B cell (primary cell): ENCODE measurements at regions not wholly inside any gene's neighbourhood (a gene's known extent, or its start where the extent isn't known, plus 50 kb on each side); places are given as distances from the start of the nearest gene placed in this dataset.

Experiments
- ATAC-seq: fragments of 200-7000 bp; cut with Tn5 transposase; one replicate; pipeline ENCODE4 v1.10.0; 2021; ENCODE audit warnings: low read depth, mild to moderate bottlenecking, moderate number of reproducible peaks, moderate library complexity
- CTCF ChIA-PET: fragments of 350-600 bp; sonication (Branson Sonifier 250); formaldehyde crosslinking; loops from one replicate; lab custom pipeline; 2021; ENCODE audit warnings: antibody characterized with exemption, inconsistent platforms; lab: Charles Lee
- POLR2A ChIA-PET: fragments of 350-600 bp; sonication (Branson Sonifier 250); formaldehyde crosslinking; loops from one replicate; lab custom pipeline; 2021; ENCODE audit warnings: antibody characterized with exemption; lab: Charles Lee
- DNase-seq: peaks from one replicate; pipeline ENCODE4 v3.0.0; 2013
- H2AFZ ChIP-seq: 2 replicates; pipeline ENCODE4 v1.6.1; 2012; ENCODE audit warnings: mild to moderate bottlenecking, low read depth, low read length; ENCODE audit not compliant: insufficient read depth, poor library complexity, severe bottlenecking
- H3K27ac ChIP-seq, 2 donors: 1 replicate in 1 of 2; 2 replicates in 1 of 2; pipeline ENCODE4 v1.5.1; 2012 to 2013; ENCODE audit warnings: low read length in 2 of 2, mild to moderate bottlenecking in 2 of 2, moderate library complexity in 1 of 2
- H3K27me3 ChIP-seq, 4 experiments: fragments of 200-600 bp in 1 of 4; sonication (generic) in 1 of 4; replicated peaks in 1 of 4; 1 replicate in 2 of 4; 2 replicates in 2 of 4; pipeline versions ENCODE4 v1.6.1 to v1.7.0; 2013 to 2016; ENCODE audit warnings: low read length in 3 of 4, mild to moderate bottlenecking in 2 of 4, mixed read lengths in 1 of 4, moderate library complexity in 1 of 4; ENCODE audit not compliant: insufficient read depth in 4 of 4, control insufficient read depth in 3 of 4; ENCODE audit errors: control extremely low read depth in 1 of 4
- H3K36me3 ChIP-seq, 2 experiments: replicated peaks in 1 of 2; 1 replicate in 1 of 2; 2 replicates in 1 of 2; pipeline versions ENCODE4 v1.6.1 to v1.7.1; 2013; ENCODE audit warnings: low read length in 1 of 2; ENCODE audit not compliant: insufficient read depth in 2 of 2, control insufficient read depth in 1 of 2; ENCODE audit errors: control extremely low read depth in 1 of 2, extremely low read depth in 1 of 2
- H3K4me1 ChIP-seq, 2 donors: fragments of 200-600 bp in 1 of 2; sonication (generic) in 1 of 2; 1 replicate in 1 of 2; 2 replicates in 1 of 2; pipeline versions ENCODE4 v1.5.1 to v1.6.1; 2013 to 2017; ENCODE audit warnings: low read length in 2 of 2; ENCODE audit not compliant: control insufficient read depth in 2 of 2, insufficient read depth in 2 of 2
- H3K4me2 ChIP-seq: replicated peaks from 2 replicates; pipeline ENCODE3; 2012; ENCODE audit warnings: mild to moderate bottlenecking, low read depth, low read length; ENCODE audit not compliant: poor library complexity, severe bottlenecking
- H3K4me3 ChIP-seq, 5 experiments: fragments of 200-600 bp in 1 of 5; sonication (generic) in 1 of 5; 1 replicate in 3 of 5; 2 replicates in 2 of 5; pipeline versions ENCODE4 v1.5.1 to v1.7.0; 2011 to 2016; ENCODE audit warnings: low read length in 4 of 5, mild to moderate bottlenecking in 4 of 5, low read depth in 2 of 5, control low read depth in 1 of 5, moderate library complexity in 1 of 5; ENCODE audit not compliant: insufficient read depth in 1 of 5; ENCODE audit errors: control extremely low read depth in 1 of 5, extremely low read depth in 1 of 5
- H3K79me2 ChIP-seq: fragments of 200-600 bp; sonication (generic); one replicate; pipeline ENCODE4 v1.6.0; 2016; ENCODE audit warnings: low read length; ENCODE audit not compliant: control insufficient read depth, insufficient read depth
- H3K9ac ChIP-seq: fragments of 200-600 bp; sonication (generic); 2 replicates; pipeline ENCODE4 v1.6.1; 2017; ENCODE audit warnings: mild to moderate bottlenecking, low read length, moderate library complexity
- H3K9me3 ChIP-seq, 3 donors: one replicate each; pipeline versions ENCODE4 v1.6.1 to v1.7.1; 2013; ENCODE audit warnings: low read length in 2 of 3; ENCODE audit not compliant: control insufficient read depth in 2 of 3, insufficient read depth in 1 of 3; ENCODE audit errors: control extremely low read depth in 1 of 3
- H4K20me1 ChIP-seq: 2 replicates; pipeline ENCODE4 v1.6.0; 2012; ENCODE audit warnings: mild to moderate bottlenecking, low read length; ENCODE audit not compliant: insufficient read depth, control insufficient read depth, poor library complexity, severe bottlenecking
- H3K27ac Mint-ChIP-seq: one replicate; pipeline ENCODE4 v1.8.0; 2021; ENCODE audit warnings: mixed read lengths
- H3K27me3 Mint-ChIP-seq: one replicate; pipeline ENCODE4 v1.8.0; 2021; ENCODE audit warnings: mixed read lengths
- H3K4me1 Mint-ChIP-seq: one replicate; pipeline ENCODE4 v1.8.0; 2021; ENCODE audit warnings: mixed read lengths
- H3K4me3 Mint-ChIP-seq: one replicate; pipeline ENCODE4 v1.8.0; 2021; ENCODE audit warnings: mixed read lengths
- H3K9me3 Mint-ChIP-seq: one replicate; pipeline ENCODE4 v1.8.0; 2022; ENCODE audit warnings: mixed read lengths; ENCODE audit not compliant: insufficient read depth
- CTCF ChIP-seq: fragments of 200-600 bp; IDR thresholded peaks from one replicate; pipeline ENCODE4 v1.8.0; 2022; ENCODE audit warnings: antibody characterized with exemption, mild to moderate bottlenecking
- EZH2 ChIP-seq: IDR thresholded peaks from 2 replicates; pipeline ENCODE4 v1.6.1; 2012; ENCODE audit warnings: borderline replicate concordance, low read depth, mild to moderate bottlenecking, moderate library complexity, low read length; ENCODE audit not compliant: insufficient read depth, poor library complexity, severe bottlenecking
- WGBS: methylation state at CpG from one replicate; pipeline ENCODE4 v1.1.5; 2013; ENCODE audit warnings: missing lambda C conversion rate; ENCODE audit not compliant: insufficient coverage; 5-methylcytosine and 5-hydroxymethylcytosine counted together
- intact Hi-C: fragments of 100-400 bp; cut with micrococcal nuclease; formaldehyde crosslinking; loops from one replicate; pipeline ENCODE4 v1.10.0; 2022

DNA sequence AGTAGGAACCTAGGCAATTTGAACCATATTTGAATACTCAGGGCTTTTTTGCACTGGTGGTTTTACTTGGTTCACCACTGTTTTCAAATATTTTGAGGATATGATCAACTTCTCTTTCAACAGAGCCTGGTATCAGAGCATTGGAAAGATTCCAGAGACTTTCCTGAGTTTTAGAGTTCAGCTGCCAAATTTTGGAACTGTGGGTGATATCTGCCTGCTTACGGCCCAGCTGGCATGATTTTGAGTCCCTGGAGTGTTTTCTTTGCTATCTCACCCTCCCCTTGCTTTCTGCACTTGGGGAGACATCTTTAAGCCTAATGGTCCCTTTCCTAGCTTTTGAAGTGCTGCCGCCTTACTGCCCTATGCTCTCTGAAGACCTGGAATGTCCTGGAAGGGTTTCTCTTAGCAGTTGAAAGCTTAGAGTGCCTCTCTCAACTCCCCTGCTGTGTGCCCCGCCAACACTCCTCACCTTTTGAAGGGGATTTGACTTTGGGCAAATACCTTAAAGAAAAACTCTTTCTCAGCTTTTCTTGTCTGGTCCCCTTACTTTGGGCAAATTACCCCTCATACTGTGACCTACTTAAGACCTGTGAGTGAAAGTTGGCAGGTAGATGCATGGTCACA lies 539.1 kb downstream of the MFSD1 start:
- no peak for TF ChIP-seq CTCF
- no peak for TF ChIP-seq EZH2
- Mint-ChIP-seq H3K4me1 (no peaks in the 10 kb centered on the region), H3K27ac (no peak overlapping the region), H3K9me3 (peaks cover 4% of the 10 kb centered on the region), H3K4me3 (no peak overlapping the region), H3K27me3 (no peaks in the 10 kb centered on the region)
- ATAC-seq: no peak
- H3K27me3 ChIP-seq: no peaks in the 10 kb centered on the region
- no peak overlapping the region for H2AFZ ChIP-seq
- H3K4me1 ChIP-seq: no peaks in the 10 kb centered on the region
- H3K27ac ChIP-seq: no peak overlapping the region
- no peak overlapping the region for H3K4me3 ChIP-seq
- no peaks in the 10 kb centered on the region for H4K20me1 ChIP-seq
- intact Hi-C loops: no loop called here
- H3K9me3 ChIP-seq: peaks cover 0 to 4% (median 0%) of the 10 kb centered on the region in 3 donors
- H3K9ac ChIP-seq: no peak overlapping the region
- ChIA-PET CTCF (no interaction called here), POLR2A (no interaction called here)
- no peaks in the 10 kb centered on the region for H3K79me2 ChIP-seq
- no peaks in the 10 kb centered on the region for H3K36me3 ChIP-seq
- no peak overlapping the region for H3K4me2 ChIP-seq
- no peak for DNase-seq
- 86% methylated on average over 2 of the region's 3 CpGs for WGBS

DNA sequence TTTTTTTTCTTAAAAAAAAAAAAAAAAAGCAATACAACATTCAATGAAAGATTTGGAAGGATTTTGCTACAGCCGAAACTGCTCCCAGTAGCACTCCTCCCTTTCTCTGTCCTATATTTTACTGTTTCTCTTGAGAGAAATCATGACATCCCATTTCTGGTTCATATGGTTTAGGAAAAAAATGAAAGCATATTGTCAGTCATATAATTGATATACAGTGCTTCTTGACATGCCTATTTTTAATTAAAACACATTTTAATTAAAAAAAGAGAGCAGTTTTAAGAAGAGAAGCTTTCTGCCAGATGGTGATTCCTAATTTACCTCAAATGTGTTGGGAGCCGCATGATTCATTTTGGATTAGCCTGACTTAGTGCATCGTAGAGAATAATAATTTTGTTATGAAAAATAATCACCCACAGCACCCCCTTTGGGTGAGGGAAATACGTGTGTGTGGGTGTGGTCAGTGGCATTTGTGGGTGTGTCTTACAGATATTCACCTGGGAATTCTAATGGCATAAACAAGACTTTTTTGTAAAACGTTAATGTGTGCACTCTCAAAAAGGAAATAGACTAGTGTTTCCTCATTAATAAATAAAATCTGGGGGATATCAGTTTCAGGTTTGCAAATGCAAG lies 544.5 kb downstream of the MFSD1 start:
- intact Hi-C loops: no loop called here
- no peak for TF ChIP-seq CTCF
- TF ChIP-seq EZH2: no peak
- H3K4me2 ChIP-seq: no peak overlapping the region
- Mint-ChIP-seq H3K27me3 (no peaks in the 10 kb centered on the region), H3K9me3 (peaks cover 2% of the 10 kb centered on the region), H3K4me3 (no peak overlapping the region), H3K4me1 (no peaks in the 10 kb centered on the region), H3K27ac (no peak overlapping the region)
- CTCF ChIA-PET: no interaction called here
- no peaks in the 10 kb centered on the region for H3K4me1 ChIP-seq
- POLR2A ChIA-PET: no interaction called here
- H4K20me1 ChIP-seq: no peaks in the 10 kb centered on the region
- no peaks in the 10 kb centered on the region for H3K36me3 ChIP-seq
- H2AFZ ChIP-seq: no peak overlapping the region
- DNase-seq (no peak), ATAC-seq (no peak)
- H3K79me2 ChIP-seq: no peaks in the 10 kb centered on the region
- no CpG with 5 or more reads among the region's 5 CpGs for WGBS
- no peak overlapping the region for H3K27ac ChIP-seq
- H3K4me3 ChIP-seq: no peak overlapping the region
- no peaks in the 10 kb centered on the region for H3K27me3 ChIP-seq
- H3K9ac ChIP-seq: no peak overlapping the region
- no peaks in the 10 kb centered on the region for H3K9me3 ChIP-seq
